HG02981 (cell line): ENCODE measurements at regions not wholly inside any gene's neighbourhood (a gene's known extent, or its start where the extent isn't known, plus 50 kb on each side); places are given as distances from the start of the nearest gene placed in this dataset.

Source experiments
- ATAC-seq: cut with Tn5 transposase; IDR thresholded peaks from one replicate; pipeline ENCODE4 v1.9.1; 2021; ENCODE audit warnings: mild to moderate bottlenecking, moderate library complexity; ENCODE audit not compliant: unreplicated experiment

DNA sequence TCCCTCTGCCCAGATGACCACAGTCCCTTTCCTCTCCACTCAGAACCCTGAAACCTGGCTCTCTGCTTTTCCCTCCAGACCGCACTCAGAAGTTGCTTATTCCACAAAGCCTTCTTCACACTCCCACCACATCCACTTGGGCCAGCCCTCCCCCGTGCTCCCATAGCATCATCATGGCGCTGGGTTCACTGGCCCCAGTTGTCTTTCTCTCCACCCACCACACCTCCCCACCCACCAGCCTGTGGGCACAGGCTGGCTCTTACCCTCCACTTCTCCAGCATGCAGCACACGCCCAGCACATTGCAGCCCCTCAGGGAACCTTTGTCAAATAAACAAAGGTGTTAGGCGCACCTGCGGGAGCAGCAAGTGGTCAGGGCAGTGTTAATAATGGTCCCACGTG, 130.0 kb downstream of the KATNIP start:
- ATAC-seq, result no peak

DNA sequence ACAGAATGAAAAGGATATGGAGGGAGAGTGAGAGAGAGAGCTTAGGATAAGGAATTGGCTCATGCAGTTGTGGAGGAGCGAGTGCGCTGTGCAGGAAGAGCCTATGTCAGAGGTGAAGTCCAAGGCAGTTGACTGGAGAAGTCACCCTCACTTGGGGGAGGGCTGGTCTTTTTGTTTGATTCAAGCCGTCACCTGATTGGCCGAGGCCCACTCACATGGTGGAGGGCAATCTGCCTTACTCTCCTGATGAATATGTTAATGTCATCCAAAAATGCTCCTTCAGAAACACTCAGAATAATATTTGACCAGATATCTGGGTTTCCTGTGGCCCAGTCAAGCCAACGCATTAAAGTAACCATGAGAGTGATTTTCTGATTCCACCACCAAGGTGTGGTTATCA, 131.7 kb downstream of the KATNIP start:
- no peak for ATAC-seq

DNA sequence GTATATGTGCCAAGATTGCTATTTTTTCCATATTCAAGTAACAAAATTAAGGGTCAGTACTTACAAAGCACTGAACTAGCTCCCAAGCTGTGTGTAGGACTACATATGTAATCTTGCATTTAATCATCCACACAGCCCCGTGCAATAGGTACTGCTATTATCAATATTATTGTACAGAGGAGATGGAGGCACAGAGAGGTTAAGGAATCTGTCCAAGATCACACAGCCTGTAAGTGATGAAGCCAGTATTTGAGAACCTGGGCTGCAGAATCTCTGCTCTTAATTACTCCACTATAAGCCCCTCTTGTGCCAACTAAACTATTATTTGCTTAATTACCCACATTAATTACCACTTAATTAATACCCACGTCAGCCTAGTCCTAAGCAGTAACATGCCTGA, 134.1 kb downstream of the KATNIP start:
- no peak for ATAC-seq

- ATAC-seq, result no peak
Observed at GRCh38 chr16:27685807-27686206, 135.9 kb downstream of the KATNIP start.

- no peak for ATAC-seq
Observed at GRCh38 chr16:27686926-27687325, 137.0 kb downstream of the KATNIP start.

DNA sequence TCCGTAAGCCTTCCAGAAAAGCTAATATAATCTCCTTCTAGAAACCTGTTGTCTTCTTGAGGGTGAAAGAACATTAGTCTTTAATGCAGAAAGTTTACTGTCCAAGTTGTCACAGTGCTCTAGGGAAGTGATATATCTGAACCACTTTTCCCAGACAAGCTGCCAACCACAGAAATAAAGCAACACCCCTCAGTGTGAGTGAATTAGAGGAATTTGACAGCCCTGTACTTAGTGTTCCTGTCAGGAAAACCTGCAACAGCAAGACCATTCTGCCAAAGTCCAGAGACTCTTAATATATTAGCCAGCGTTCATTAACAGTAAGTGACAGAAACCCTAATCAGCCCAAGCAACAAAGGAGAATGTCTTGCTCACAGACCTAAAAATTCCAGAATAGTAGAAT, 137.7 kb downstream of the KATNIP start:
- no peak for ATAC-seq

DNA sequence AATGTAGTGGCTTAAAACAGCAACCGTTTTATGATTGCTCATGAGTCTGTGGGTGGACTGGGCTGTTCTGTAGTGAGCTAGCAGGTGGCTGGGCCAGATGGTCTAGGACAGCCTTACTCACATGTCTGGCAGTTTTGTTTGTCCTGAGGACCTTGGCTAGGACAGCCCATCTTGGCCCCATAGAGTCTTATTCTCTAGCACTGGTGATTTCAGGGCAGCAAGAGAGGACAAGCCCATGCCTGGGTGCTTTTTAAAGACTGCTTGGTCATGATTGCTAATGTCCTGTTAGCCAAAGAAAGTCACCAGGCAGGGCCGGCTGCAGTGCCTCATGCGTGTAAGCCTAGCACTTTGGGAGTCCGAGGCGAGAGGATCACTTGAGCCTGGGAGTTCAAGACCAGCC, 139.8 kb downstream of the KATNIP start:
- ATAC-seq, result no peak

DNA sequence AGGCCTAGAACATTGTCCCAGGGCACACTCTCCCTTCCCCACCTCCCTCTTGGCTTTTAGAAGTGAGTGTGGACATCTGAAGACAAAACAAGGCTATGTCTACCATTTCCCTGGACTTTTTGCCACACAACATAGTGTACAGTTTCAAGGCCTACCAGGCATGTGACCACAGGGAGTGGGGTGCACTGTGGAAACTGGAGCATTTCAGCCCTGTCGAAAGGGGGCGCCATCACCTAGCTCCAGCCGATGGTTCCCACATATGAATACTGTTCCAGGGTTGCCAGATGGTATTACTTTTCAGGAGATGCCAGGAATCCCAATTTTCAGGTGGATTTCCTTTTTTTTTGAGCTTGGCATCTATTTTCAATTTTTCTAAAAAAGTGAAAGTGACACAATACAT, 140.7 kb downstream of the KATNIP start:
- ATAC-seq, result no peak

DNA sequence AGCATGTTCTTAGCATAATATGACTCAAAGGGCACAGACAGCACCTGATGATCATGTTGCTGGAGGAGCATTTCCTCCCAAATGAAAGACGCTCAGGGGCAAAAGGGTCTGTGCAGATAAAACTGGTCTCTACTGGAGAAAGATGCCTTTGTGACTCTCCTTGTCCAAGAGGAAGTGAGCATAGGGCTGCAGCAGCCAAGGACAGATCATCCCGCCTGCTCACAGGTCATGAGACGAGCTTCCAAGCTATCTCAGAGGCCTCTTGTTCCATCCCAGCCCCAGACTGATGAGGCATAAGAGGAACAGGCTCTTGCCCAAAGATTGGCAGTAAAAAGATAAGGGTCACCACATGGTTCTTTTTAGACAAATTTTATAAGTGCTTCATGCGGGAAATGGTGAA, 141.8 kb downstream of the KATNIP start:
- no peak for ATAC-seq

GRCh38 chr16:27692576-27692975, 142.6 kb downstream of the KATNIP start:
- ATAC-seq, result no peak

GRCh38 chr16:27695161-27695560, 145.2 kb downstream of the KATNIP start:
- no peak for ATAC-seq

GRCh38 chr16:27698266-27698665, 148.3 kb downstream of the KATNIP start:
- no peak for ATAC-seq

- no peak for ATAC-seq
Observed at GRCh38 chr16:27698746-27699145, 148.8 kb downstream of the KATNIP start.

DNA sequence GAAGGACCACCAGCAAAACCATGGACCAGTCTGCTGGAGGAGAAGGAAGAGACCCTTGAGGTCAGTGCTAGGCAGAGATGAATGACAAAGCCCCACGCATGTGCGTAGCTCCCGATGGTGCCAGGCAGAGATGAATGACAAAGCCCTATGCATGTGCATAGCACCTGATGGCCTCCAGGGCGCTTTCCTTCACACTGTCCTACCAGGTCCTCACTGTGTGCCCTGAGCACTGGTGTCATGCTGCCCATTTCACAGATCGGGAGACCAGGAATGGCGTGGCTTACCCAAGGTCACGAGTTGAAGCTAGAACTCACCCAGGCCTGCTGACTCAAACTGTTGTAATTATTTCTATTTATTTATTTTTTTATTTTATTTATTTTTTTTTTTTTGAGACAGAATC, 149.6 kb downstream of the KATNIP start:
- no peak for ATAC-seq

DNA sequence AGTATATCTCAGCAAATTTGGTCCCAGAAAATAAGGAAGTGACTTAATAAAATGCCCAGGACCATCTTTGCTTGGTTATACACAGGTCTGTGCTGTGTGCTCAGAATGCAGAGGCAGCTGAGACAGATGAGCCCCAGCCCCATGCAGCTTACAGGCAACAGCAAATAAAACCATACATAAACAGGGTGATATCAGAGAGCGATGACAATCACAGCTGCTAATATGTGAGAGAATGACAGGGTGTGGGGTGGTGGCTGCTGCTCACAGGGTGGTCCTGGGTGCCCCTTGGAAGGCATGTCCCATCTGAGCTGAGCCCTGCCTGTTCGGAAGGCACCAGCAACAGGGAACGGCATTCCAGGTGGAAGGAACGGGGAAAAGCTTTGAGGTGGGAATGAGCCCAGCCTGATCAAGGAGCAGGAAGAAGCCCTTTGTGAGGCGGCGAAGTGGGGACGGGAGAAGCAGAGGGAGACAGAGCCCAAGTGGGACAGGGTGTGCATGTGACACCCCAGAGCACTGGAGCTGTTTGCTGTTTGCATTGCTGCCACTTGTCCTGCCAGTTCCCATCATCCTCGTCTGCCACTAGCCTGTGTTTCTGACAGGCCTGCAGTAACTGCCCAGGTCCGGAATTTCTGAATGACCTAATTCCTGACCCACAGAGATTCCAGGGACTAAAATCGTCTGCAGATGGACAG, 150.5 kb downstream of the KATNIP start:
- ATAC-seq, result no peak

DNA sequence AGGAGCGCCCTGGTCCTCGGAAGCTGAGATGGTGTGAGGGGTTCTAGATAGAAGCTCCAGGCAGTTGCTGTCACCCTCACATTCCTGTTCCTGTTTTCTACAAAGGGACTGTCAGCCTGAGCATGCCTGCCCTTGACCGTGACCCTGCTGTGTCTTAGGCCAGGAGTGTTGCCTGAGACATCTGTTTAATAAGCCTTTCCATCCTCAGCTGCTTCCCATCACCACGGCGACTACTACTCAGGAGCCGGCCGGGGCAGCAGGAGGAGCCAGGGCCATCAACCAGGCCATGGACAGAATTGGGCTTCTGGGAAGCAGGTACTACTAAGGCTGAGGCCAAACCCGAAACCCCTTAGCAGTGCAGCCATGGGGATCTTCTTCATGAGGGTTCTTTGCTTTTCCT, 151.4 kb downstream of the KATNIP start:
- no peak for ATAC-seq

DNA sequence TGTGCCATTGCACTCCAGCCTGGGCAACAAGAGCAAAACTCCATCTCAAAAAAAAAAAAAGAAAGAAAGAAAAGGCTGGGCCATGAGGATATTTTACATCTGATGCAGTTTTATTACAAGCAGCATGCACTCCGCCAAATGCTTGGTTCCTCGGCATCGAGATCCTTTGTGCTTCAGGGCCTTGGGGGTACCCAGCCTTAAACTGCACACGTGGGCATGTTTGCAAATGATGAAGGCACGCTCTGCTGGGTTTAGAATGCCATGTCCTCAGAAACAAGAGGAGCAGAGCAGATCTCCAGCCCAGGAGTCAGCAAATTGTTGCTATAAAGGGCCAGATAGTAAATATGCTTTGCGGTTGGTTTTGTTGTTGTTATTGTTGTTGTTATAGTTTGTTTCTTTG, 153.2 kb downstream of the KATNIP start:
- no peak for ATAC-seq

DNA sequence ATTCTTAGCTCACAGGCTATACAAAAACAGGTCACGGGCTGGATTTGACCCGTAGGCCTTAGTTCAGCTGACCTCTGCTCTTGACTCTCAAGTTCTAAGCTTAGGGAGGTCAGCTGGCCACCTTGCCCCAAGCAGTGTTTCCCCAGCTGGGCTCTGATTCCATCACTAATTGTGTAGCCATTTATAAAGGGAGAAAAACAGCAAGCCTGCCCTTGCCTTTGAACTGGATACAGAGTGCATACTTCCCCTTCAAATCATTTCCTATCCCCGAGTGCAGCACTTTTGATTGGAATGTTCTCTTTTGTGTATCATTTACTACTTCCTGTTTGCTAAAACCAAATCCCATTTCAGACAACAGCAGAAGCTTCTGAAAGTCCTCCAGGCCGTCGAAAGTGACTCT, 153.6 kb downstream of the KATNIP start:
- no peak for ATAC-seq

GRCh38 chr16:27704252-27704651, 154.3 kb downstream of the KATNIP start:
- ATAC-seq, result no peak

DNA sequence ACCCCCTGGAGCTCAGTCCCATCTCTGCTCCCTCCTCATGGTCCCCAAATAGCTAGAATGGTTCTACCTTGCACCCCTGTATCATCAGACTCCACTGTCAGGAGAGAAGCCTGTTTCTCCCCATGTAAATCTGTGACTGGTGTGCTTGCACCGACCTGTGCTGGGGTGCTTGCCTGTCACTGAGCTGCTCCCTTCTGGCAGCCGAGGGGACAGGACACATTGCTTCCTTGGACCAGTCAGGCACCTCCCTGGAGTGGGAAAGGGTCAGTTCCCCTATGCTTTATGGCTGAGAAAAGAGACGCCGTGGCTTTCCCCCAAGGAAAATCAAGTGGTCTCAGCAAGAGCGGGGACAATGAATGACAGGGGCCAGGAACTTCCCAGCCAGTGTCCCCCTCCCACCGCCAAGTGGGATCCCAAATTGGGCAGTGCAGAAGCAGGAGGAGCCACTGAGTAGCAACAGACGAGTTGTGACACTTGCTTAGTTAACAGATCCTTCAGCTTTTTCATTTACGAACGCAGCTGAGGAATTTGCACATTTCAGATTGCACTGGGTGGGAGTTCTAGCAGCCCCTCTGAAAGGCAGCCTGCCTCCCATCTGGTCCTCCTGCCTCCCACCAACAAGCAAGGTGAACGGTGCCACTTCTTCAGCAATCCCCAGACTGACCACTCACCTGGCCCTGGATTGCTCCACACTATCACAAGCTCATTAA, 156.4 kb downstream of the KATNIP start:
- no peak for ATAC-seq

DNA sequence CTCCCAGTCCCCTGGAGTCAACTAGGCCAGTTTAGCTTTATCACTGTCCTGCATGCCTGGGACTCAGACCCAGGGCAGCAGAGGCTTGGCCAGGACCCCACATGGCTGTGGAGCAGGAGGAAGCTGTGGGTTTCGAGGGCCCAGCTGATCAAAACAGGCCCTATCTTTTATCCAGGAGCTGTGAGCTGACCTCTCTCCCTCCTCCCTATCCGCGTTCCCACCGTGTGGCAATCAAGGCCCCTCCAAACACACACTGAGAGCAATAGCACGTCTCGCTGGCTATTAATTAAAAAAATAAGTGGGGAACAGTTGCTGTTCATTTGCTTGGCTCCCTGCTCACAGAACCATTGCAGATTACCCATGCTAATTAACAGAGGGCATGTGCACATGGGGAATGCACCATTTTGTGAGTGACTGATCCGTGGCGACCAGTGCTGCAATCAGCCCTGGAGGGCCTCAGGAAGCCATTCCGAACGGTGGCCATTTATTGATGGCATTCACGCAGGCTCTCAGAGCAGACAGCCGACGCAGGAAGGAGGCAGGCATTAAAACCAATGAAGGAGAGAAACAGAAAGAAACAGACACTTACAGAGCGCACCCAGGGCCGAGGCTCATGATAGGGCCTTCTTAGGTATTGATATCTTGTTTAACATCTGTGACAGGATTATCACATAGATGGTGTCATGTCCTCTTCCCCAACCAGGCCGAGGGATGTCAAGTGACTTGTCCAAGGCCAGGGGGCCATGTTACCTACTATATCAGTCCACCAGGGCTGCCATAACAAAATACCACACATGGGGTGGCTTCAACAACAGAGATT, 157.1 kb downstream of the KATNIP start:
- ATAC-seq, result no peak

DNA sequence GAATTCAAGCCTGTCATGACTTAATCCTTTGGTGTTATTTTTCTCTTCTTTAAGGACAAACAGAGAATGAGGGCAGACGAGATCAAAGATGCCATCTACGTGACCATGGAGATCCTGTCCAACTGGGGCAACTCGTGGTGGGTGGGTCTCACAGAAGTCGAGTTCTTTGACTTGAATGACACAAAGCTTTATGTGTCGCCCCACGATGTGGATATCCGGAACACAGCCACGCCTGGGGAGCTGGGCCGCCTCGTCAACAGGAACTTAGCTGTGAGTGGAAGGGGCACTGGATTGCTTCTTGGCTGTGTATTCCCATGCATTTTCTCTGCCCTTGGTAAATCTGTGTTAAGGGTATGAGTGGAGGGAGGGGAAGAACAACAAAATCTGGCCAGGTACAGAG, 158.7 kb downstream of the KATNIP start:
- ATAC-seq, result no peak
